HEK293 (cell line): ENCODE measurements at regions not wholly inside any gene's neighbourhood (a gene's known extent, or its start where the extent isn't known, plus 50 kb on each side); places are given as distances from the start of the nearest gene placed in this dataset.

ENCODE experiments used
- CTCF ChIA-PET: fragments of 350-600 bp; formaldehyde crosslinking; extraction: SDS; loops from one replicate; lab custom pipeline; 2021; ENCODE audit warnings: antibody characterized with exemption; lab: Yijun Ruan, JAX
- POLR2A ChIA-PET: fragments of 300-600 bp; formaldehyde crosslinking; extraction: SDS; loops from one replicate; lab custom pipeline; 2020; ENCODE audit warnings: antibody characterized with exemption, inconsistent platforms; lab: Yijun Ruan, JAX
- H3K27ac ChIP-seq: fragments of 200-500 bp; sonication (Bioruptor generic); 2 replicates; pipeline ENCODE4 v1.5.1; 2014; ENCODE audit warnings: low read depth, low read length, control low read depth, inconsistent platforms; ENCODE audit errors: extremely low read depth
- H3K36me3 ChIP-seq, 2 experiments: fragments of 200-500 bp in 1 of 2; sonication (Bioruptor generic) in 1 of 2; 1 replicate in 1 of 2; 2 replicates in 1 of 2; pipeline ENCODE4 v1.5.1; 2014 to 2017; ENCODE audit warnings: inconsistent platforms in 2 of 2, low read length in 2 of 2; ENCODE audit not compliant: control insufficient read depth in 2 of 2, insufficient read depth in 1 of 2
- H3K4me1 ChIP-seq: fragments of 200-500 bp; sonication (Bioruptor generic); 2 replicates; pipeline ENCODE4 v1.5.1; 2014; ENCODE audit warnings: mild to moderate bottlenecking, low read length, inconsistent platforms; ENCODE audit not compliant: control insufficient read depth, insufficient read depth
- H3K4me3 ChIP-seq: 2 replicates; pipeline ENCODE4 v1.5.1; 2011; ENCODE audit warnings: low read depth, mild to moderate bottlenecking, control low read depth, low read length, moderate library complexity
- H3K9me3 ChIP-seq: fragments of 200-500 bp; sonication (Bioruptor generic); 2 replicates; pipeline ENCODE4 v1.5.1; 2014; ENCODE audit warnings: low read depth, low read length, inconsistent platforms; ENCODE audit not compliant: control insufficient read depth, insufficient read depth
- CTCF ChIP-seq: fragments of 450-650 bp; formaldehyde crosslinking; IDR thresholded peaks from 2 replicates; pipeline ENCODE4 v1.5.1; 2016; ENCODE audit warnings: missing biosample characterization, missing genetic modification characterization
- GLIS2 ChIP-seq: fragments of 450-650 bp; formaldehyde crosslinking; IDR thresholded peaks from 2 replicates; pipeline ENCODE4 v1.5.1; 2016; ENCODE audit warnings: missing biosample characterization, missing genetic modification characterization
- MZF1 ChIP-seq: fragments of 450-650 bp; formaldehyde crosslinking; IDR thresholded peaks from 2 replicates; pipeline ENCODE4 v1.5.1; 2017; ENCODE audit warnings: missing biosample characterization, missing genetic modification characterization, borderline replicate concordance
- PRDM1 ChIP-seq: fragments of 450-650 bp; formaldehyde crosslinking; IDR thresholded peaks from 2 replicates; pipeline ENCODE4; 2016; ENCODE audit warnings: missing biosample characterization, missing genetic modification characterization
- REPIN1 ChIP-seq: fragments of 450-650 bp; formaldehyde crosslinking; IDR thresholded peaks from 2 replicates; pipeline ENCODE4 v1.5.1; 2017; ENCODE audit warnings: missing biosample characterization, missing genetic modification characterization, low read depth
- ZBTB11 ChIP-seq: fragments of 450-650 bp; formaldehyde crosslinking; conservative IDR thresholded peaks from 2 replicates; pipeline ENCODE4 v1.5.1; 2016; ENCODE audit warnings: low read depth, missing biosample characterization, missing genetic modification characterization
- ZNF148 ChIP-seq: fragments of 450-650 bp; formaldehyde crosslinking; IDR thresholded peaks from 2 replicates; pipeline ENCODE4 v1.5.0; 2017; ENCODE audit warnings: missing biosample characterization, missing genetic modification characterization, borderline replicate concordance
- ZNF157 ChIP-seq: fragments of 450-650 bp; formaldehyde crosslinking; IDR thresholded peaks from 2 replicates; pipeline ENCODE4 v1.5.1; 2016; ENCODE audit warnings: missing biosample characterization, missing genetic modification characterization
- ZNF169 ChIP-seq: fragments of 450-650 bp; formaldehyde crosslinking; IDR thresholded peaks from 2 replicates; pipeline ENCODE4 v1.5.1; 2016; ENCODE audit warnings: missing biosample characterization, missing genetic modification characterization
- ZNF23 ChIP-seq: fragments of 450-650 bp; formaldehyde crosslinking; IDR thresholded peaks from 2 replicates; pipeline ENCODE4 v1.5.1; 2016; ENCODE audit warnings: missing biosample characterization, missing genetic modification characterization, borderline replicate concordance
- ZNF266 ChIP-seq: fragments of 450-650 bp; formaldehyde crosslinking; IDR thresholded peaks from 2 replicates; pipeline ENCODE4 v1.5.1; 2016; ENCODE audit warnings: missing biosample characterization, missing genetic modification characterization, low read depth
- ZNF366 ChIP-seq: fragments of 450-650 bp; formaldehyde crosslinking; conservative IDR thresholded peaks from 2 replicates; pipeline ENCODE4 v1.5.1; 2016; ENCODE audit warnings: missing biosample characterization, missing genetic modification characterization
- ZNF398 ChIP-seq: fragments of 450-650 bp; formaldehyde crosslinking; IDR thresholded peaks from 2 replicates; pipeline ENCODE4 v1.5.1; 2017; ENCODE audit warnings: missing biosample characterization, missing genetic modification characterization
- ZNF610 ChIP-seq: fragments of 450-650 bp; formaldehyde crosslinking; IDR thresholded peaks from 2 replicates; pipeline ENCODE4 v1.5.1; 2016; ENCODE audit warnings: missing biosample characterization, missing genetic modification characterization, borderline replicate concordance
- ZNF658 ChIP-seq: fragments of 450-650 bp; formaldehyde crosslinking; IDR thresholded peaks from 2 replicates; pipeline ENCODE4; 2016; ENCODE audit warnings: missing biosample characterization, missing genetic modification characterization
- ZNF704 ChIP-seq: fragments of 450-650 bp; formaldehyde crosslinking; IDR thresholded peaks from 2 replicates; pipeline ENCODE4 v1.5.1; 2016; ENCODE audit warnings: missing biosample characterization, missing genetic modification characterization

GRCh38 chr1:83741348-83741747, 257.6 kb downstream of the TTLL7 start:
- no peak for TF ChIP-seq ZNF366
- TF ChIP-seq ZNF610 (tag by site-specific recombination), result no peak
- TF ChIP-seq, all 188 proteins: peak for 0
- Histone ChIP-seq H3K36me3 (no peaks in the 10 kb centered on the region), H3K27ac (no peak overlapping the region), H3K9me3 (no peaks in the 10 kb centered on the region), H3K4me3 (no peak overlapping the region), H3K4me1 (no peaks in the 10 kb centered on the region)
- ChIA-PET CTCF (no interaction called here), POLR2A (no interaction called here)

- H3K27ac ChIP-seq, result no peak overlapping the region
- TF ChIP-seq REPIN1 (tag by site-specific recombination), result no peak
- TF ChIP-seq CTCF (tag by site-specific recombination), result no peak
- no peak for TF ChIP-seq ZNF266
- no peak for TF ChIP-seq ZNF23 (tag by site-specific recombination)
- no peak overlapping the region for H3K4me3 ChIP-seq
- no peaks in the 10 kb centered on the region for H3K36me3 ChIP-seq
- H3K9me3 ChIP-seq, result no peaks in the 10 kb centered on the region
- ChIA-PET POLR2A (no interaction called here), CTCF (interaction anchor here (0.6 kb wide), 2 partner anchors 81 to 1579 kb away, joined by 3 to 5 read pairs; no protein-coding TSS in a partner anchor)
- no peaks in the 10 kb centered on the region; the same call in 1 of the 2 replicates for H3K4me1 ChIP-seq
These were observed 263.4 kb downstream of the TTLL7 start for GRCh38 chr1:83735526-83735925.

GRCh38 chr1:83734420-83734819, 264.5 kb downstream of the TTLL7 start:
- ChIA-PET CTCF (no interaction called here), POLR2A (no interaction called here)
- peak; percentile 56; the same call in 1 of the 2 replicates for TF ChIP-seq MZF1 (tag by site-specific recombination)
- TF ChIP-seq ZNF704 (tag by site-specific recombination), result no peak

GRCh38 chr1:83725735-83726360, 273.1 kb downstream of the TTLL7 start:
- Histone ChIP-seq H3K4me3 (no peak overlapping the region), H3K9me3 (no peaks in the 10 kb centered on the region), H3K27ac (no peak overlapping the region), H3K4me1 (no peaks in the 10 kb centered on the region), H3K36me3 (no peaks in the 10 kb centered on the region)
- ChIA-PET POLR2A (interaction anchor here (0.6 kb wide), 1 partner anchor 621 kb away, joined by 3 read pairs; no protein-coding TSS in a partner anchor), CTCF (no interaction called here)
- TF ChIP-seq ZNF169 (tag by site-specific recombination) (no peak), ZNF157 (tag by site-specific recombination) (no peak), GLIS2 (tag by site-specific recombination) (no peak), ZNF658 (tag by site-specific recombination) (no peak), ZNF398 (no peak), ZBTB11 (no peak), ZNF148 (no peak), PRDM1 (tag by site-specific recombination) (no peak)

More at GRCh38 chr1:83734420-83734819, 264.5 kb downstream of the TTLL7 start:
- Histone ChIP-seq H3K4me1 (no peaks in the 10 kb centered on the region; the same call in 1 of the 2 replicates), H3K36me3 (no peaks in the 10 kb centered on the region), H3K9me3 (no peaks in the 10 kb centered on the region), H3K27ac (no peak overlapping the region), H3K4me3 (no peak overlapping the region)
